SKM-1 treated with dmso at 0.1 percent for 144 hours (cell line): ENCODE measurements at regions not wholly inside any gene's neighbourhood (a gene's known extent, or its start where the extent isn't known, plus 50 kb on each side); places are given as distances from the start of the nearest gene placed in this dataset.

Source experiments
- DNase-seq: peaks from one replicate; lab custom pipeline; 2025; ENCODE audit not compliant: unreplicated experiment; lab: John Stamatoyannopoulos, UW

- no peak for DNase-seq
Observed at GRCh38 chr18:77651441-77651840, 401.8 kb downstream of the GALR1 start.

- no peak for DNase-seq
Observed at GRCh38 chr18:77653792-77654191, 404.1 kb downstream of the GALR1 start.

GRCh38 chr18:77654302-77654701 is 404.7 kb downstream of the GALR1 start:
- DNase-seq: no peak

- DNase-seq: no peak
Observed at GRCh38 chr18:77657651-77658298, 408.1 kb downstream of the GALR1 start.

- DNase-seq: no peak
Observed at GRCh38 chr18:77658299-77658662, 408.6 kb downstream of the GALR1 start.

GRCh38 chr18:77658751-77659448 is 409.3 kb downstream of the GALR1 start:
- no peak for DNase-seq

- DNase-seq: no peak
Observed at GRCh38 chr18:77666613-77667012, 417.0 kb downstream of the GALR1 start.

- no peak for DNase-seq
Observed at GRCh38 chr18:77668219-77668618, 418.6 kb downstream of the GALR1 start.

- no peak for DNase-seq
Observed at GRCh38 chr18:77669331-77669730, 419.7 kb downstream of the GALR1 start.

- no peak for DNase-seq
Observed at GRCh38 chr18:77671456-77672167, 422.0 kb downstream of the GALR1 start.

- DNase-seq: no peak
Observed at GRCh38 chr18:77676910-77677309, 427.3 kb downstream of the GALR1 start.

GRCh38 chr18:77677536-77677935 is 427.9 kb downstream of the GALR1 start:
- no peak for DNase-seq

GRCh38 chr18:77679869-77680268 is 430.2 kb downstream of the GALR1 start:
- DNase-seq: no peak

GRCh38 chr18:77700051-77700450 is 450.4 kb downstream of the GALR1 start:
- no peak for DNase-seq

GRCh38 chr18:77701977-77702376 is 452.3 kb downstream of the GALR1 start:
- no peak for DNase-seq

- DNase-seq: no peak
Observed at GRCh38 chr18:77702686-77703085, 453.0 kb downstream of the GALR1 start.

GRCh38 chr18:77705301-77705700 is 455.7 kb downstream of the GALR1 start:
- DNase-seq: no peak

- no peak for DNase-seq
Observed at GRCh38 chr18:77708826-77709506, 459.3 kb downstream of the GALR1 start.

GRCh38 chr18:77711096-77711495 is 461.4 kb downstream of the GALR1 start:
- no peak for DNase-seq

GRCh38 chr18:77714716-77715115 is 465.1 kb downstream of the GALR1 start:
- no peak for DNase-seq

- no peak for DNase-seq
Observed at GRCh38 chr18:77716282-77716681, 466.6 kb downstream of the GALR1 start.
